Breast epithelium (tissue), 3 donors: ENCODE measurements at regions not wholly inside any gene's neighbourhood (a gene's known extent, or its start where the extent isn't known, plus 50 kb on each side); places are given as distances from the start of the nearest gene placed in this dataset.

ENCODE experiments used
- POLR2A ChIP-seq: fragments of 450-650 bp; IDR thresholded peaks from one replicate; pipeline ENCODE4 v1.6.1; 2016; ENCODE audit warnings: antibody characterized with exemption, mild to moderate bottlenecking, moderate library complexity
- TF ChIP-seq, protein P1 (sequence below), 3 donors: fragments of 450-650 bp; IDR thresholded peaks; one replicate each; pipeline ENCODE4 v1.5.1; 2016 to 2017; ENCODE audit warnings: antibody characterized with exemption in 3 of 3, mild to moderate bottlenecking in 3 of 3, moderate library complexity in 3 of 3

DNA sequence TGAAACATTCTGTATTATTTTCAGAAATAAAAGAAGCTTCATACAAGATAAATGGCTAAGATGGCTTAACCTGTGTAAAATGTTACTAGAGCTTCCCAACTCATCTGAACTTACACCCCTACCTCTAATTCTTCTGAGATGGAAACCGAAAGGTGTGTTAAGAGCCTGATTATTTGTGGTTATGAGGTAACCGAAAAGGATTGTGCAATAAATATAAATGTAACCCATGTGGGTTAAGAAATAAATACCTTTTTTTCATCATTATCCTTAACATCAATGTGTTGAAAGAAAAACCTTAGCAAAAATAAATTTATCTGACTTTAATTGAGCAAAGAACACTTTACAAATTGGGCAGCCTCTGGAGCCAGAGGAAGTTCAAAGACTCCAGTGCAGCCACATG is 961.8 kb upstream of the SPRY2 start:
- TF ChIP-seq POLR2A = no peak
- TF ChIP-seq, protein P1, sequence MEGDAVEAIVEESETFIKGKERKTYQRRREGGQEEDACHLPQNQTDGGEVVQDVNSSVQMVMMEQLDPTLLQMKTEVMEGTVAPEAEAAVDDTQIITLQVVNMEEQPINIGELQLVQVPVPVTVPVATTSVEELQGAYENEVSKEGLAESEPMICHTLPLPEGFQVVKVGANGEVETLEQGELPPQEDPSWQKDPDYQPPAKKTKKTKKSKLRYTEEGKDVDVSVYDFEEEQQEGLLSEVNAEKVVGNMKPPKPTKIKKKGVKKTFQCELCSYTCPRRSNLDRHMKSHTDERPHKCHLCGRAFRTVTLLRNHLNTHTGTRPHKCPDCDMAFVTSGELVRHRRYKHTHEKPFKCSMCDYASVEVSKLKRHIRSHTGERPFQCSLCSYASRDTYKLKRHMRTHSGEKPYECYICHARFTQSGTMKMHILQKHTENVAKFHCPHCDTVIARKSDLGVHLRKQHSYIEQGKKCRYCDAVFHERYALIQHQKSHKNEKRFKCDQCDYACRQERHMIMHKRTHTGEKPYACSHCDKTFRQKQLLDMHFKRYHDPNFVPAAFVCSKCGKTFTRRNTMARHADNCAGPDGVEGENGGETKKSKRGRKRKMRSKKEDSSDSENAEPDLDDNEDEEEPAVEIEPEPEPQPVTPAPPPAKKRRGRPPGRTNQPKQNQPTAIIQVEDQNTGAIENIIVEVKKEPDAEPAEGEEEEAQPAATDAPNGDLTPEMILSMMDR (IDR thresholded peaks at IDR 0.05) = no peak
